HG03196 (cell line): ENCODE measurements at regions not wholly inside any gene's neighbourhood (a gene's known extent, or its start where the extent isn't known, plus 50 kb on each side); places are given as distances from the start of the nearest gene placed in this dataset.

Experiments used
- ATAC-seq: cut with Tn5 transposase; IDR thresholded peaks from one replicate; pipeline ENCODE4 v1.9.1; 2021; ENCODE audit not compliant: unreplicated experiment

- ATAC-seq, result no peak
Measured at GRCh38 chr5:14090755-14091154, 52.4 kb upstream of the TRIO start.

DNA sequence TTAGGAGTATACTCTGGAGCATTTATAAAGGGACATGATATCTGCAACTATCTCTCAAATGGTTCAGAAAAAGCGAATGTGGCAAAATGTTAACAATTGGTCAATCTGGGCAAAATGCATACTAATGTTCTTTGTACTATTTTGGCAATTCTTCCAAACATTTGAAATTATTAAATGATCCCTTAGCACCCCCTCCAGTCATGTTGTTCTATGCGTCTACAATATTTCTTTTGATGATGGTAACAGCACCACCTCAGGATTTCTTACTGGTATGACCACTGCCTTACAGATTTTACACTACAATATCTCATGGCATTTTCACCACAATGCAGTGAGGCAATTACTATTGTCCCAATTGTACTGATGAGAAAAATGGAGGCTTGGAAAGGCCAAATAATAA is 52.9 kb upstream of the TRIO start:
- ATAC-seq, result no peak

DNA sequence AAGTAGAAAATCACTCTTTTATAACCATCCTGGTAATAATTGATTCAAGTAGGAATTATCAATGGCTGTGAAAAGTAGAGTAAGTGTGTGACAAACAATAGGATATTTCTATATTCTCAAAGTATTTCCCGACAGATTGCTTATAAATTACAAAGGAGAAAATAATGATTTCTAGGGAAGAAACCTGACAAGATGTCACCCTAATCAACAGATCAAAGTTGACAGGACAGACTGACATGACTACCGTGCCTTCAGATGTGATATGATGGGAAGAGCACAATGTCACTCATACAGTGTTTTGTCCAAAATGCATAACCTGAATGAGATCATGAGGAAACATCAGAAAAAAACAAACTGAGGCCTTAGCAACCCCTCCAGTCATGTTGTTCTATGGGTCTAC is 53.9 kb upstream of the TRIO start:
- ATAC-seq, result no peak

DNA sequence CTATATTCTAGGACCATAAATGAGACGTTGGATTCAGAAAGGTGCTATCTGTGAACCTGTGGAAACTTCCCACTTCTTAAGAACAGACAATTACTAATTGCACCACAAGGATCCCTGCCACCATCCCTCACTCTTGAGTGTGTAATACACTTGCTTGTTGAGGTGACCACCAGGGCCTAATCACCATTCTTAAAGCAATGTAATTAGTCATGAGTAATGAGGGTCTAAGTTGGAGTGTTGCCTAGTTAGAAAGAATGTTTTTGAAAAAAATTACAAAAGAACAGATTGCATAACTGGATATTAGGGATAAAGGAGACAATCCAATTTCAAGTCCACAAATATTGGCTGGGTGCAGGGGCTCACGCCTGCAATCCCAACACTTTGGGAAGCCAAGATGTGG is 56.9 kb upstream of the TRIO start:
- ATAC-seq, result no peak

GRCh38 chr5:14082973-14083372 is 60.2 kb upstream of the TRIO start:
- no peak for ATAC-seq

- ATAC-seq, result no peak
Measured at GRCh38 chr5:14082523-14082922, 60.6 kb upstream of the TRIO start.

DNA sequence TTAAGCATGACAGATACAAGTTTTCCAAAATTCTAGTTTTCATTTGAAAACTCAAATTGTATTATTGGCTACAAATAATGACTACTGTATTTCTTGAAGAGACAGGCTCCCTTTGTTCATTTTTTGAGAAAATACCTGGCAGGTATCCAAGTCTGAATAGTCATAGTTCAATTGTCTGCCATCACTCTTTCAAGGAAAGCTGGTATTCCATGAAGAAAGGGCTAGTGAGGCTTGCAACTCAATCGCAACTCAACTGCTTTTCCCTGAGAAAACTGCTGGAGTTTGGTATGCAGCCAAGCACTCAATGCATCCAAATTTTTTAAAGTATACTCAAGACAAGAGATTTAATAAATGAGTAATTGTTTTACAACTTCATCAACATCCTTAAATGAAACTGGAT is 61.4 kb upstream of the TRIO start:
- no peak for ATAC-seq

- no peak for ATAC-seq
Measured at GRCh38 chr5:14078716-14079115, 64.4 kb upstream of the TRIO start.

DNA sequence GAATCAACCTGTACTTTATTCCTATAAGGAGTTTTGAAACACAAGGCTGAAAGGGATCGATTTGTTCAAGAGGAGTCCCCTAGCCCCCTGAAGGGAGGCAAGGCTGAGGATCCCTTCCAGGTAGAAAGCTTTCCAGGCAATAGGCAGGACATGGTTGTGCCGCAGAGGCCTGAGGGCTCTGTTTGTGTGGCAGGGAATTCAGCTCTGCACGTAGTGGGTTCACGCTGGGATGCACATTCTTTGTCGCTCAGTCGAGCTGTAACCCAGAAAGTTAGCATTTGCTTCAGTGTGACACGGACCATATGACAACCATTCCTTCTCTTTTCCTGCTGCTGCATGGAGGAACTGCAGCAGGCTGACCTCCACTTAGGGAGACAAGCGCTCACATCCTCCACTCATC is 65.6 kb upstream of the TRIO start:
- ATAC-seq, result no peak

DNA sequence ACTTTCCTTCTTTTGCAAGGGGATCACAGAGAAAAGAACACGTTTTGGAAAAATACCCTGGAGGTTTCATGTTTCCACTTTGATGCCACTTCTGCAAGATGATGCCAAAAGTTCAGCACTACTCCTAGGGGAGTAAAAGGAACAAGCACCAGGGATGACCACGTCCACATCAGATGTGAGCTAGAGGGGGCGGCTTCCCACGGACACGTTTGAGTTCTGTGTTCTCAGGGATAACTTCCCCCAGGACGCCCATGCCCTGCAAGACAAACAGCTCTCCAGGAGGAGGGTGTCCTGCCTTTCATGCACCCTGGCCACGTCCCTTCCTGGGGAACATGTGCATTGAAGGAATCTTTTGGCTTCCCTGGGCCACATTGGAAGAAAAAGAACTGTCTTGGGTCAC is 66.6 kb upstream of the TRIO start:
- no peak for ATAC-seq

DNA sequence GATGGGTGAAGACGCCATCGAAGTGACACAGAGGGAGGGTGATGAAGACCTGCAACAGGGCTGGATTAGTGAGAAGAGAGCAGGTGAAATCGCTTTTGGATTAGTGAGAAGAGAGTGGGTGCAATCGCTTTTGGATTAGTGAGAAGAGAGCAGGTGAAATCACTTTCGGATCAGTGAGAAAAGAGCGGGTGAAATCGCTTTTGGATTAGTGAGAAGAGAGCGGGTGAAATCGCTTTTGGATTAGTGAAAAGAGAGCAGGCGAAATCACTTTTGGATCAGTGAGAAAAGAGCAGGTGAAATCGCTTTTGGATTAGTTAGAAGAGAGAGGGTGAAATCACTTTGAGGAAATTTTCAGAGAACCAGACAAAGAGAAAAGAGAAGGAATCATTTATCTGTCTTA is 67.2 kb upstream of the TRIO start:
- no peak for ATAC-seq

- no peak for ATAC-seq
Measured at GRCh38 chr5:14071433-14071832, 71.7 kb upstream of the TRIO start.

GRCh38 chr5:14069021-14069420 is 74.1 kb upstream of the TRIO start:
- no peak for ATAC-seq

GRCh38 chr5:14068136-14068535 is 75.0 kb upstream of the TRIO start:
- ATAC-seq, result no peak

- ATAC-seq, result no peak
Measured at GRCh38 chr5:14066326-14066725, 76.8 kb upstream of the TRIO start.

DNA sequence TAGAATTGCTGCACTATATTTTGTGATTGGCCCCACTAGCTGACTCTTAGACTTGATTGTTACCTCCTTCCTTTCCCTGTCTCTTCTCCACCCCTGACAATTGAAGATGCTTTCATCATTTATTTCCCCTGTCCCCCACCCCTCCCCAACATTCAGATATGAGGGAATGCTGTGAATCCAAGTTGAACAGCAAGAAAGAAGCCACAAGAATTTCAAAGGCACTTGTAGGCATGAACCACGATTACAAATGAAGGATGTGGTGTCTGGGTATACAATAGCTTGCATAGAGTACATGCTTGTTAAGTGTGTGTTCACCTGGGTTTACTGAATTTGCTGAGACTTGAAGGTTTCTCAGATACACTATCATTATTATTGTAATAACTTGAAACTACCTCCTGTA is 78.3 kb upstream of the TRIO start:
- no peak for ATAC-seq

DNA sequence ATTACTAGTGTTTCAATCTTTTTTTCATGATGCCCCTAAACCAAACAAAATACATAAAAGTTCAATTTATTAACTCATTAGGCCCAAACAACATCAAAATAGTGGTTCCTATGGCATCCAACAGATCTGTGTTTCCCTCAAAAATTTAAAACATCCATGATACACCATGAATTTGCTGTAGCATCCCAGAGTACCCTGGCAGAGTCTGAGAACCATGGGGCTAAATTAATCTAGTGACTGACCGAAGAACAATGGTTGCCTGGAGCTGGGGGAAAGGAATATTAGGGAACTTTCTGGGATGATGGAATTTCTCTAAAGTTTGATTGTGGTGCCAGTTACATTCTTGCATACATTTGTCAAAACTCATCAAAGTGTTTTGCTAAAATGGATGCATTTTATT is 79.5 kb upstream of the TRIO start:
- no peak for ATAC-seq

GRCh38 chr5:14063138-14063537 is 80.0 kb upstream of the TRIO start:
- no peak for ATAC-seq

- ATAC-seq, result no peak
Measured at GRCh38 chr5:14062178-14062577, 81.0 kb upstream of the TRIO start.

GRCh38 chr5:14061106-14061505 is 82.0 kb upstream of the TRIO start:
- ATAC-seq, result no peak

DNA sequence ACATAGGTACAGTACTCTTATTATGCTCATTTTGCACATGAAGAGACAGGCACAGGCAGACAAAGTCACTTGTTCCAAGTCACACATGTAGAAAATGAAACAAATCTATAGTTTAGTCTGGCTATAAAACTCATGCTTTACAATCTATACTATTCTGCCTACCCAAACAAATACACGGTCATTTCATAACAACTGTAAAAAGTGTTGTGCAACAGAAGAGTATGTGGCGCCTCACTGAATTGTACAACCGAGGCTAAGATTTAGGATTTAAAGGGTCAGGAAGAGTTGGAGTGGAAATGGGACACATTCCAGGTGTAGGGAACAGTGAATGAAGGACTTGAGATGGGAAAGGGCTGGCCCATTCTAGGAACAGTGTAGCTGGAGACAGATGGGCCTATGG is 82.9 kb upstream of the TRIO start:
- ATAC-seq, result no peak

- no peak for ATAC-seq
Measured at GRCh38 chr5:14059810-14060209, 83.3 kb upstream of the TRIO start.

DNA sequence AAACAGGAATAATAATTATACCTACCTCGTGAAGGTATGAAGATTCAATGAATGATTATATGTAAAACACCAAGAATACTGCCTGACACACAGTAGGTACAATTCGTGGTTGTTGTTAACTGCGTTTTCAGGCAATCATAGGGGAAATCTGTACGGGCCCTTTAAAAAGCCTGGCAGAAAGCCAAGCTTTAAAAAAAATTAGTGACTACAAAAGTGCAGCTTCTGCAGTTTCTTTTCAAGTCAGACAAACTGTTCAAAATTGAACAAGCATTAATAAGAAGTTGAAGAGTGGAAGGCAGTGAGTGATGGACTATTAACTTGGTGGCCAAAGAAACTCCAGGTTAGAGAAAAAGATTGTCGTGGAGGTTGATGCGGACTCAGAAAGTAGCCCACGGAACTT is 85.9 kb upstream of the TRIO start:
- ATAC-seq, result no peak

DNA sequence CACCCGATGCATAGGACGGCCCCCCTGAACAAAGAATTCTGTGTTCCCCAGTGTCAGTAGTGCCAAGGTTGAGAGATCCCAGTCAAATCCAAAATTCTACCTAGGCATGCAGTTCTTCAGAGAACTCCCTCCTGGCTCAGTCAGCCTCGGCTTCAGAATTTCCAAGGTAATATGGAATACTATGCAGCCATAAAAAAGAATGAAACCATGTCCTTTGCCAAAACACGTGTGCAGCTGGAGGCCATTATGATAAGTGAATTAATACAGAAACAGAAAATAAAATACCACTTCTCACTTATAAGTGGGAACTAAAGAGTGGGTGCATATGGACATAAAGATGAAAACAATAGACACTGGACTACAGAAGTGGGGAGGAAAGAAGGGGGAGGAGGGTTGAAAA is 87.1 kb upstream of the TRIO start:
- ATAC-seq, result no peak
